H1 (cell line): ENCODE measurements at regions not wholly inside any gene's neighbourhood (a gene's known extent, or its start where the extent isn't known, plus 50 kb on each side); places are given as distances from the start of the nearest gene placed in this dataset.

Experiments used
- ASH2L ChIP-seq: fragments of 200-600, 300-600 bp; sonication (generic); IDR thresholded peaks from one replicate; pipeline ENCODE4 v1.7.1; 2017; ENCODE audit warnings: low read length
- BACH1 ChIP-seq: IDR thresholded peaks from 2 replicates; pipeline ENCODE4 v1.6.1; 2012; ENCODE audit warnings: low read length, improper control_type of control experiment
- CREB1 ChIP-seq: IDR thresholded peaks from 2 replicates; pipeline ENCODE4 v1.6.1; 2012; ENCODE audit warnings: inconsistent platforms
- HDAC2 ChIP-seq, 2 experiments: fragments of 300-600 bp in 1 of 2; sonication (generic) in 1 of 2; IDR thresholded peaks; 2 replicates each; pipeline ENCODE4 v1.6.1; 2011 to 2012; ENCODE audit warnings: low read depth in 2 of 2, low read length in 2 of 2, mild to moderate bottlenecking in 2 of 2, moderate library complexity in 2 of 2, borderline replicate concordance in 1 of 2, inconsistent platforms in 1 of 2
- KDM5A ChIP-seq: fragments of 200-600 bp; IDR thresholded peaks from 2 replicates; pipeline ENCODE4 v1.7.1; 2012; ENCODE audit warnings: mild to moderate bottlenecking, low read length, inconsistent platforms, mixed read lengths
- RAD21 ChIP-seq, 2 experiments: IDR thresholded peaks in 1 of 2; conservative IDR thresholded peaks in 1 of 2; 2 replicates each; pipeline ENCODE4 v1.6.1; 2011; ENCODE audit warnings: low read depth in 2 of 2, low read length in 2 of 2, improper control_type of control experiment in 1 of 2, inconsistent platforms in 1 of 2, mild to moderate bottlenecking in 1 of 2, moderate library complexity in 1 of 2
- SP1 ChIP-seq: IDR thresholded peaks from 2 replicates; pipeline ENCODE4 v1.6.1; 2011; ENCODE audit warnings: low read depth, low read length
- ZNF274 ChIP-seq: IDR thresholded peaks from 2 replicates; pipeline ENCODE4 v1.7.0; 2012; ENCODE audit warnings: low read length, borderline replicate concordance; ENCODE audit errors: extremely low read depth
- TF ChIP-seq, protein P1 (sequence below): fragments of 300-600 bp; sonication (generic); IDR thresholded peaks from 2 replicates; pipeline ENCODE4 v1.7.1; 2012; ENCODE audit warnings: low read length, moderate library complexity, mild to moderate bottlenecking, inconsistent platforms; ENCODE audit not compliant: insufficient replicate concordance

DNA sequence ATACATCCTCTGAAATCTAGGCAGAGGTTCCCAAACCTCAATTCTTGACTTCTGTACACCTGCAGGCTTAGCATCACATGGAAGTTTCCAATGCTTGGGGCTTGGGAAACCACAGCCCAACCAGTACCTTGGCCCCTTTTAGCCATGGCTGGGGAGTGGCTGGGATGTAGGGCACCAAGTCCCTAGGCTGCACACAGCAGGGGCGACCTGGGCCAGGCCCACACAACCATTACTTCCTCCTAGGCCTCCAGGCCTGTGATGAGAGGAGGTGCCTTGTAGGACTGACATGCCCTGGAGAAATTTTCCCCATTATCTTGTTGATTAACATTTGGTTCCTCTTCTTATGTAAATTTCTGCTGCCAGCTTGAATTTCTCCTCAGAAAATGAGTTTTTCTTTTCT, 1387.4 kb downstream of the FSCB start (continued):
- TF ChIP-seq, protein P1, sequence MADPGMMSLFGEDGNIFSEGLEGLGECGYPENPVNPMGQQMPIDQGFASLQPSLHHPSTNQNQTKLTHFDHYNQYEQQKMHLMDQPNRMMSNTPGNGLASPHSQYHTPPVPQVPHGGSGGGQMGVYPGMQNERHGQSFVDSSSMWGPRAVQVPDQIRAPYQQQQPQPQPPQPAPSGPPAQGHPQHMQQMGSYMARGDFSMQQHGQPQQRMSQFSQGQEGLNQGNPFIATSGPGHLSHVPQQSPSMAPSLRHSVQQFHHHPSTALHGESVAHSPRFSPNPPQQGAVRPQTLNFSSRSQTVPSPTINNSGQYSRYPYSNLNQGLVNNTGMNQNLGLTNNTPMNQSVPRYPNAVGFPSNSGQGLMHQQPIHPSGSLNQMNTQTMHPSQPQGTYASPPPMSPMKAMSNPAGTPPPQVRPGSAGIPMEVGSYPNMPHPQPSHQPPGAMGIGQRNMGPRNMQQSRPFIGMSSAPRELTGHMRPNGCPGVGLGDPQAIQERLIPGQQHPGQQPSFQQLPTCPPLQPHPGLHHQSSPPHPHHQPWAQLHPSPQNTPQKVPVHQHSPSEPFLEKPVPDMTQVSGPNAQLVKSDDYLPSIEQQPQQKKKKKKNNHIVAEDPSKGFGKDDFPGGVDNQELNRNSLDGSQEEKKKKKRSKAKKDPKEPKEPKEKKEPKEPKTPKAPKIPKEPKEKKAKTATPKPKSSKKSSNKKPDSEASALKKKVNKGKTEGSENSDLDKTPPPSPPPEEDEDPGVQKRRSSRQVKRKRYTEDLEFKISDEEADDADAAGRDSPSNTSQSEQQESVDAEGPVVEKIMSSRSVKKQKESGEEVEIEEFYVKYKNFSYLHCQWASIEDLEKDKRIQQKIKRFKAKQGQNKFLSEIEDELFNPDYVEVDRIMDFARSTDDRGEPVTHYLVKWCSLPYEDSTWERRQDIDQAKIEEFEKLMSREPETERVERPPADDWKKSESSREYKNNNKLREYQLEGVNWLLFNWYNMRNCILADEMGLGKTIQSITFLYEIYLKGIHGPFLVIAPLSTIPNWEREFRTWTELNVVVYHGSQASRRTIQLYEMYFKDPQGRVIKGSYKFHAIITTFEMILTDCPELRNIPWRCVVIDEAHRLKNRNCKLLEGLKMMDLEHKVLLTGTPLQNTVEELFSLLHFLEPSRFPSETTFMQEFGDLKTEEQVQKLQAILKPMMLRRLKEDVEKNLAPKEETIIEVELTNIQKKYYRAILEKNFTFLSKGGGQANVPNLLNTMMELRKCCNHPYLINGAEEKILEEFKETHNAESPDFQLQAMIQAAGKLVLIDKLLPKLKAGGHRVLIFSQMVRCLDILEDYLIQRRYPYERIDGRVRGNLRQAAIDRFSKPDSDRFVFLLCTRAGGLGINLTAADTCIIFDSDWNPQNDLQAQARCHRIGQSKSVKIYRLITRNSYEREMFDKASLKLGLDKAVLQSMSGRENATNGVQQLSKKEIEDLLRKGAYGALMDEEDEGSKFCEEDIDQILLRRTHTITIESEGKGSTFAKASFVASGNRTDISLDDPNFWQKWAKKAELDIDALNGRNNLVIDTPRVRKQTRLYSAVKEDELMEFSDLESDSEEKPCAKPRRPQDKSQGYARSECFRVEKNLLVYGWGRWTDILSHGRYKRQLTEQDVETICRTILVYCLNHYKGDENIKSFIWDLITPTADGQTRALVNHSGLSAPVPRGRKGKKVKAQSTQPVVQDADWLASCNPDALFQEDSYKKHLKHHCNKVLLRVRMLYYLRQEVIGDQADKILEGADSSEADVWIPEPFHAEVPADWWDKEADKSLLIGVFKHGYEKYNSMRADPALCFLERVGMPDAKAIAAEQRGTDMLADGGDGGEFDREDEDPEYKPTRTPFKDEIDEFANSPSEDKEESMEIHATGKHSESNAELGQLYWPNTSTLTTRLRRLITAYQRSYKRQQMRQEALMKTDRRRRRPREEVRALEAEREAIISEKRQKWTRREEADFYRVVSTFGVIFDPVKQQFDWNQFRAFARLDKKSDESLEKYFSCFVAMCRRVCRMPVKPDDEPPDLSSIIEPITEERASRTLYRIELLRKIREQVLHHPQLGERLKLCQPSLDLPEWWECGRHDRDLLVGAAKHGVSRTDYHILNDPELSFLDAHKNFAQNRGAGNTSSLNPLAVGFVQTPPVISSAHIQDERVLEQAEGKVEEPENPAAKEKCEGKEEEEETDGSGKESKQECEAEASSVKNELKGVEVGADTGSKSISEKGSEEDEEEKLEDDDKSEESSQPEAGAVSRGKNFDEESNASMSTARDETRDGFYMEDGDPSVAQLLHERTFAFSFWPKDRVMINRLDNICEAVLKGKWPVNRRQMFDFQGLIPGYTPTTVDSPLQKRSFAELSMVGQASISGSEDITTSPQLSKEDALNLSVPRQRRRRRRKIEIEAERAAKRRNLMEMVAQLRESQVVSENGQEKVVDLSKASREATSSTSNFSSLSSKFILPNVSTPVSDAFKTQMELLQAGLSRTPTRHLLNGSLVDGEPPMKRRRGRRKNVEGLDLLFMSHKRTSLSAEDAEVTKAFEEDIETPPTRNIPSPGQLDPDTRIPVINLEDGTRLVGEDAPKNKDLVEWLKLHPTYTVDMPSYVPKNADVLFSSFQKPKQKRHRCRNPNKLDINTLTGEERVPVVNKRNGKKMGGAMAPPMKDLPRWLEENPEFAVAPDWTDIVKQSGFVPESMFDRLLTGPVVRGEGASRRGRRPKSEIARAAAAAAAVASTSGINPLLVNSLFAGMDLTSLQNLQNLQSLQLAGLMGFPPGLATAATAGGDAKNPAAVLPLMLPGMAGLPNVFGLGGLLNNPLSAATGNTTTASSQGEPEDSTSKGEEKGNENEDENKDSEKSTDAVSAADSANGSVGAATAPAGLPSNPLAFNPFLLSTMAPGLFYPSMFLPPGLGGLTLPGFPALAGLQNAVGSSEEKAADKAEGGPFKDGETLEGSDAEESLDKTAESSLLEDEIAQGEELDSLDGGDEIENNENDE, result no peak
- TF ChIP-seq KDM5A (no peak), HDAC2 (IDR thresholded peaks at IDR 0.05; ENCODE audit: borderline replicate concordance in 1 of 2, low read depth in 2 of 2, low read length in 2 of 2) (no peak), SP1 (no peak), ZNF274 (no peak), ASH2L (no peak), BACH1 (no peak), RAD21 (IDR thresholded peaks at IDR 0.05 in 1 of 2, conservative IDR thresholded peaks at IDR 0.05 in 1 of 2; ENCODE audit: low read depth in 2 of 2, low read length in 2 of 2) (no peak), CREB1 (no peak)
